PC-3 (cell line): ENCODE measurements at regions not wholly inside any gene's neighbourhood (a gene's known extent, or its start where the extent isn't known, plus 50 kb on each side); places are given as distances from the start of the nearest gene placed in this dataset.
"Not testable (repeated sequence)": the region's sequence is repeated elsewhere in the genome, so short reads cannot be mapped to it uniquely, and the experiment has no call there.

Experiments used
- ATAC-seq: fragments of 200-7000 bp; cut with Tn5 transposase; 2 replicates; pipeline ENCODE4 v1.9.1; 2020; ENCODE audit warnings: mild to moderate bottlenecking, moderate library complexity
- BruUV-seq: library from RNA; stranded (reverse); fragments of 400-500 nt; replicated peaks from 2 replicates; lab custom pipeline; 2021; lab: Mats Ljungman, UMichigan
- CTCF ChIA-PET: fragments of 300-600 bp; sonication (Branson Sonifier 250); formaldehyde crosslinking; loops from one replicate; lab custom pipeline; 2022; ENCODE audit warnings: antibody characterized with exemption; lab: Charles Lee
- POLR2A ChIA-PET: fragments of 300-600 bp; sonication (Branson Sonifier 250); formaldehyde crosslinking; loops from one replicate; lab custom pipeline; 2022; ENCODE audit warnings: antibody characterized with exemption; ENCODE audit not compliant: unreplicated experiment; lab: Charles Lee
- DNase-seq: peaks from one replicate; pipeline ENCODE4 v3.0.0-alpha.2; 2015
- H2AFZ ChIP-seq: fragments of 300-600 bp; sonication (generic); 2 replicates; pipeline ENCODE4 v1.6.0; 2016; ENCODE audit warnings: antibody characterized with exemption, low read length
- H3F3A ChIP-seq: fragments of 300-600 bp; sonication (generic); one replicate; pipeline ENCODE4 v1.6.0; 2017; ENCODE audit warnings: antibody characterized with exemption, low read length, control low read depth, mild to moderate bottlenecking; ENCODE audit not compliant: unreplicated experiment
- H3K27ac ChIP-seq: fragments of 300-600 bp; sonication (generic); 2 replicates; pipeline ENCODE4 v1.5.1; 2016; ENCODE audit warnings: mild to moderate bottlenecking, low read length
- H3K27me3 ChIP-seq: fragments of 300-600 bp; sonication (generic); 2 replicates; pipeline ENCODE4 v1.6.1; 2016; ENCODE audit warnings: low read length, mixed read lengths
- H3K36me3 ChIP-seq: fragments of 300-600 bp; sonication (generic); 2 replicates; pipeline ENCODE4 v1.6.1; 2016; ENCODE audit warnings: low read depth, mixed run types, low read length, mixed read lengths
- H3K4me1 ChIP-seq: fragments of 300-600 bp; sonication (generic); 2 replicates; pipeline ENCODE4 v1.5.1; 2016; ENCODE audit warnings: low read length; ENCODE audit not compliant: insufficient read depth
- H3K4me2 ChIP-seq: fragments of 300-600 bp; sonication (generic); 2 replicates; pipeline ENCODE4 v1.6.0; 2016; ENCODE audit warnings: low read length
- H3K4me3 ChIP-seq: fragments of 300-600 bp; sonication (generic); 2 replicates; pipeline ENCODE4 v1.5.1; 2016; ENCODE audit warnings: mild to moderate bottlenecking, low read length, mixed read lengths
- H3K79me2 ChIP-seq: fragments of 300-600 bp; sonication (generic); 2 replicates; pipeline ENCODE4 v1.6.1; 2017; ENCODE audit warnings: low read length, mixed read lengths
- H3K9ac ChIP-seq: fragments of 300-600 bp; sonication (generic); 2 replicates; pipeline ENCODE4 v1.6.0; 2016; ENCODE audit warnings: mild to moderate bottlenecking, low read length
- H3K9me2 ChIP-seq: fragments of 300-600 bp; sonication (generic); replicated peaks from 2 replicates; pipeline ENCODE4 v1.6.1; 2016; ENCODE audit warnings: mixed run types, low read length, mixed read lengths
- H3K9me3 ChIP-seq: fragments of 300-600 bp; sonication (generic); 2 replicates; pipeline ENCODE4 v1.6.1; 2016; ENCODE audit warnings: low read length, mixed read lengths
- H4K20me1 ChIP-seq: fragments of 300-600 bp; sonication (generic); 2 replicates; pipeline ENCODE4 v1.6.1; 2016; ENCODE audit warnings: low read length, mixed read lengths
- CTCF ChIP-seq: fragments of 300-600 bp; sonication (generic); conservative IDR thresholded peaks from 2 replicates; pipeline ENCODE4 v1.5.1; 2017; ENCODE audit warnings: antibody characterized with exemption, low read depth, mild to moderate bottlenecking, low read length
- EZH2 ChIP-seq: fragments of 300-600 bp; sonication (generic); IDR thresholded peaks from one replicate; pipeline ENCODE4 v1.6.1; 2017; ENCODE audit warnings: antibody characterized with exemption, mild to moderate bottlenecking, low read length; ENCODE audit not compliant: unreplicated experiment
- EZH2phosphoT487 ChIP-seq: fragments of 300-600 bp; sonication (generic); IDR thresholded peaks from 2 replicates; pipeline ENCODE4 v1.6.1; 2018; ENCODE audit warnings: mild to moderate bottlenecking, antibody characterized with exemption, low read length, borderline replicate concordance
- intact Hi-C: fragments of 100-400 bp; cut with micrococcal nuclease; formaldehyde crosslinking; loops from 2 replicates; pipeline ENCODE4 v1.9.0; 2023

- Histone ChIP-seq H3K9ac (no peak overlapping the region), H3F3A (no peaks in the 10 kb centered on the region), H3K4me1 (no peaks in the 10 kb centered on the region), H3K27me3 (peaks cover 20% of the 10 kb centered on the region), H3K4me2 (no peak overlapping the region), H4K20me1 (no peaks in the 10 kb centered on the region), H3K9me2 (no peaks in the 10 kb centered on the region), H3K36me3 (no peaks in the 10 kb centered on the region; the same call in 1 of the 2 replicates), H3K79me2 (no peaks in the 10 kb centered on the region), H3K4me3 (no peak overlapping the region), H3K27ac (no peak overlapping the region), H2AFZ (no peak overlapping the region), H3K9me3 (no peaks in the 10 kb centered on the region)
- no TSS peak for BruUV-seq
- TF ChIP-seq CTCF (peak; percentile 33; the same call in 1 of the 2 replicates), EZH2 (no peak), EZH2phosphoT487 (no peak)
- POLR2A ChIA-PET: no interaction called here
- CTCF ChIA-PET: no interaction called here
- intact Hi-C loops: no loop called here
- ATAC-seq: no peak
- DNase-seq: peak; percentile 7
These were observed 102.0 kb downstream of the HIF1AN start for GRCh38 chr10:100637785-100638184.

GRCh38 chr10:100638969-100639368, 103.2 kb downstream of the HIF1AN start:
- intact Hi-C loops, H3K4me2 ChIP-seq, H3K79me2 ChIP-seq, H3F3A ChIP-seq, H3K36me3 ChIP-seq, CTCF ChIA-PET, H2AFZ ChIP-seq, H3K9me3 ChIP-seq, H3K4me3 ChIP-seq, BruUV-seq, H3K9ac ChIP-seq, H4K20me1 ChIP-seq, H3K9me2 ChIP-seq, H3K4me1 ChIP-seq, DNase-seq, POLR2A ChIA-PET, ATAC-seq, H3K27ac ChIP-seq: not testable (repeated sequence)
- H3K27me3 ChIP-seq: peaks cover 20% of the 10 kb centered on the region

DNA sequence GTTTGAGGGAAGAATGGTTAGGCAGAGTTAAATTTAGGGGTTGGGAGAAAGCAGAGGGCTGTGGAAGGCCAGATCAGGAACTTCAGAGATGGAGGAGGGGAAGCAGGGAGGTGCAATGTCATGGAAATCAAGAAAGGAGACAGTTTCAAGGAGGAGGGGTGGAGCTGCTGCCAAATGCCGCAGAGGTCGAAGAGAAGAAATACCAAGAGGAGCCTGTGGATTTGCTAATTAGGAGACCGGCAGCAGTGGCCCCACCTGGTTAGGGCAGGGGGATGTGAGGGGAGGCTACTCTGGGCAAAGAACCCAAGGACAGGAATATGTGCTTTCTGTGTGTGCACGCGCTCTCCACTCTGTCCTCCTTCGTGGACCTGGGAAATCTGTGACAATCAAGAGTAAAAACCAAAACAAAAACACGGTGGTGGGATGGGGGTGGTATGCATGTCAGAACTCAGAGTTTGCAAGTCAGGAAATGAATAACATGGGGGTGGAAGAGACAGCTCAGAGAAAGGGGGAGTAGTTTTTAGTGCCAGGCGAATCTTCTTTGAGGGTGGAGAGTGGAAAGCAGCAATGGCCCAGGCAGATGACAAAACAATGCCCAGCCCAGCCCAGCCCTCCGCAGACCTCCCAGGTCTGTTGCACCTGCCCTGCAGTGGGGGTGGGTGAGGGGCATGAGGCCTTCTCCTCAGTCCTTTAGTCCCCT, 102.9 kb upstream of the PAX2 start:
- DNase-seq (no peak), ATAC-seq (no peak)
- no TSS peak for BruUV-seq
- Histone ChIP-seq H3K27me3 (no peaks in the 10 kb centered on the region), H3K27ac (no peak overlapping the region), H3K79me2 (no peaks in the 10 kb centered on the region), H3K4me1 (no peaks in the 10 kb centered on the region), H4K20me1 (no peaks in the 10 kb centered on the region), H3K9me3 (no peaks in the 10 kb centered on the region), H3K36me3 (no peaks in the 10 kb centered on the region; the same call in 1 of the 2 replicates), H3K4me2 (no peak overlapping the region), H3F3A (no peaks in the 10 kb centered on the region), H3K9ac (no peak overlapping the region), H2AFZ (no peak overlapping the region), H3K9me2 (no peaks in the 10 kb centered on the region), H3K4me3 (no peak overlapping the region)
- TF ChIP-seq EZH2 (no peak), CTCF (no peak), EZH2phosphoT487 (no peak)
- ChIA-PET POLR2A (no interaction called here), CTCF (no interaction called here)
- intact Hi-C loops: no loop called here
